Panc1 (cell line): ENCODE measurements at regions not wholly inside any gene's neighbourhood (a gene's known extent, or its start where the extent isn't known, plus 50 kb on each side); places are given as distances from the start of the nearest gene placed in this dataset.
"Not testable (repeated sequence)": the region's sequence is repeated elsewhere in the genome, so short reads cannot be mapped to it uniquely, and the experiment has no call there.

Experiments used
- ATAC-seq: fragments of 200-7000 bp; cut with Tn5 transposase; 2 replicates; pipeline ENCODE4 v1.9.1; 2020; ENCODE audit warnings: mild to moderate bottlenecking, moderate library complexity
- BruUV-seq: library from RNA; stranded (reverse); fragments of 400-500 nt; replicated peaks from 2 replicates; lab custom pipeline; 2021; lab: Mats Ljungman, UMichigan
- CTCF ChIA-PET: fragments of 300-600 bp; sonication (Branson Sonifier 250); formaldehyde crosslinking; loops from one replicate; lab custom pipeline; 2022; ENCODE audit warnings: antibody characterized with exemption; lab: Charles Lee
- POLR2A ChIA-PET: fragments of 300-600 bp; sonication (Branson Sonifier 250); formaldehyde crosslinking; loops from one replicate; lab custom pipeline; 2022; ENCODE audit warnings: antibody characterized with exemption; lab: Charles Lee
- DNase-seq: peaks from one replicate; pipeline ENCODE4 v3.0.0-alpha.2; 2010; ENCODE audit warnings: low read depth, low spot score
- H3K27ac ChIP-seq: 2 replicates; pipeline ENCODE4 v1.5.1; 2011; ENCODE audit warnings: mild to moderate bottlenecking, low read length, inconsistent platforms
- H3K27me3 ChIP-seq: fragments of 200-500 bp; sonication (Bioruptor generic); 2 replicates; pipeline ENCODE4 v1.6.0; 2014; ENCODE audit warnings: low read length, inconsistent platforms; ENCODE audit not compliant: control insufficient read depth, insufficient read depth
- H3K36me3 ChIP-seq: fragments of 200-500 bp; sonication (Bioruptor generic); 2 replicates; pipeline ENCODE4 v1.5.1; 2014; ENCODE audit warnings: inconsistent platforms, mild to moderate bottlenecking, low read length, moderate library complexity; ENCODE audit not compliant: control insufficient read depth, insufficient read depth
- H3K4me1 ChIP-seq: 2 replicates; pipeline ENCODE4 v1.5.1; 2011; ENCODE audit warnings: inconsistent platforms, mild to moderate bottlenecking, low read length, moderate library complexity; ENCODE audit not compliant: control insufficient read depth, insufficient read depth
- H3K4me3 ChIP-seq, 2 experiments: 2 replicates each; pipeline ENCODE4 v1.5.1; 2011 to 2012; ENCODE audit warnings: low read depth in 2 of 2, low read length in 2 of 2, mild to moderate bottlenecking in 2 of 2, inconsistent platforms in 1 of 2, moderate library complexity in 1 of 2
- H3K9me3 ChIP-seq: fragments of 200-500 bp; sonication (Bioruptor generic); 2 replicates; pipeline ENCODE4 v1.5.1; 2014; ENCODE audit warnings: low read depth, mild to moderate bottlenecking, inconsistent platforms, low read length, moderate library complexity; ENCODE audit not compliant: control insufficient read depth, insufficient read depth
- POLR2AphosphoS5 ChIP-seq: IDR thresholded peaks from 2 replicates; pipeline ENCODE4 v1.6.1; 2012; ENCODE audit warnings: mild to moderate bottlenecking, low read depth, low read length, moderate library complexity
- REST ChIP-seq, 2 experiments: IDR thresholded peaks; 2 replicates each; pipeline ENCODE4 v1.6.1; 2011 to 2012; ENCODE audit warnings: low read depth in 2 of 2, control low read depth in 1 of 2, low read length in 1 of 2, mild to moderate bottlenecking in 1 of 2, moderate library complexity in 1 of 2; ENCODE audit not compliant: insufficient read depth in 1 of 2
- SIN3A ChIP-seq: IDR thresholded peaks from 2 replicates; pipeline ENCODE4 v1.6.1; 2012; ENCODE audit warnings: low read depth, mild to moderate bottlenecking, low read length, moderate library complexity, borderline replicate concordance; ENCODE audit not compliant: insufficient read depth
- TCF7L2 ChIP-seq: IDR thresholded peaks from 2 replicates; pipeline ENCODE4 v1.6.1; 2011; ENCODE audit warnings: mild to moderate bottlenecking, low read depth, low read length, inconsistent platforms
- in situ Hi-C: cut with HindIII; loops from 2 replicates; pipeline ENCODE4 v1.10.0; 2016; ENCODE audit warnings: low sequenced_read_pairs, low pct_unique_long_range_greater_than_20kb
- intact Hi-C: fragments of 100-400 bp; cut with micrococcal nuclease; formaldehyde crosslinking; loops from one replicate; pipeline ENCODE4 v1.10.0; 2022; ENCODE audit not compliant: unreplicated experiment
- TF ChIP-seq, protein P1 (sequence below): fragments of 450-650 bp; IDR thresholded peaks from 2 replicates; pipeline ENCODE4 v1.5.1; 2017; ENCODE audit warnings: mild to moderate bottlenecking

- no peak for DNase-seq
- H3K27ac ChIP-seq = no peak overlapping the region
- in situ Hi-C loops = no loop called here
- CTCF ChIA-PET = no interaction called here
- intact Hi-C loops = no loop called here
- H3K4me1 ChIP-seq = no peaks in the 10 kb centered on the region
- no peak overlapping the region for H3K4me3 ChIP-seq
- H3K9me3 ChIP-seq = no peaks in the 10 kb centered on the region
- H3K27me3 ChIP-seq = no peaks in the 10 kb centered on the region
- POLR2A ChIA-PET = no interaction called here
- ATAC-seq = no peak
- BruUV-seq = no TSS peak
- no peaks in the 10 kb centered on the region for H3K36me3 ChIP-seq
- no peak for TF ChIP-seq SIN3A
- no peak for TF ChIP-seq TCF7L2
- TF ChIP-seq REST (IDR thresholded peaks at IDR 0.05; ENCODE audit: insufficient read depth in 1 of 2, low read depth in 2 of 2, low read length in 1 of 2) = no peak
- no peak for TF ChIP-seq POLR2AphosphoS5
- TF ChIP-seq, protein P1, sequence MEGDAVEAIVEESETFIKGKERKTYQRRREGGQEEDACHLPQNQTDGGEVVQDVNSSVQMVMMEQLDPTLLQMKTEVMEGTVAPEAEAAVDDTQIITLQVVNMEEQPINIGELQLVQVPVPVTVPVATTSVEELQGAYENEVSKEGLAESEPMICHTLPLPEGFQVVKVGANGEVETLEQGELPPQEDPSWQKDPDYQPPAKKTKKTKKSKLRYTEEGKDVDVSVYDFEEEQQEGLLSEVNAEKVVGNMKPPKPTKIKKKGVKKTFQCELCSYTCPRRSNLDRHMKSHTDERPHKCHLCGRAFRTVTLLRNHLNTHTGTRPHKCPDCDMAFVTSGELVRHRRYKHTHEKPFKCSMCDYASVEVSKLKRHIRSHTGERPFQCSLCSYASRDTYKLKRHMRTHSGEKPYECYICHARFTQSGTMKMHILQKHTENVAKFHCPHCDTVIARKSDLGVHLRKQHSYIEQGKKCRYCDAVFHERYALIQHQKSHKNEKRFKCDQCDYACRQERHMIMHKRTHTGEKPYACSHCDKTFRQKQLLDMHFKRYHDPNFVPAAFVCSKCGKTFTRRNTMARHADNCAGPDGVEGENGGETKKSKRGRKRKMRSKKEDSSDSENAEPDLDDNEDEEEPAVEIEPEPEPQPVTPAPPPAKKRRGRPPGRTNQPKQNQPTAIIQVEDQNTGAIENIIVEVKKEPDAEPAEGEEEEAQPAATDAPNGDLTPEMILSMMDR = no peak
These were observed 285.4 kb upstream of the HS6ST1 start for GRCh38 chr2:128604045-128604444.

- H3K36me3 ChIP-seq, intact Hi-C loops, H3K4me1 ChIP-seq, H3K4me3 ChIP-seq, H3K9me3 ChIP-seq, H3K27ac ChIP-seq, DNase-seq, in situ Hi-C loops, ATAC-seq, H3K27me3 ChIP-seq, CTCF ChIA-PET, BruUV-seq, POLR2A ChIA-PET: not testable (repeated sequence)
These were observed 285.9 kb upstream of the HS6ST1 start for GRCh38 chr2:128604581-128604980.

- TF ChIP-seq POLR2AphosphoS5 (no peak), TCF7L2 (no peak), SIN3A (no peak), REST (IDR thresholded peaks at IDR 0.05; ENCODE audit: insufficient read depth in 1 of 2, low read depth in 2 of 2, low read length in 1 of 2) (no peak)
- TF ChIP-seq, protein P1 = no peak
- ChIA-PET CTCF (no interaction called here), POLR2A (no interaction called here)
- H3K9me3 ChIP-seq = no peaks in the 10 kb centered on the region
- DNase-seq (no peak), ATAC-seq (no peak)
- no peak overlapping the region for H3K27ac ChIP-seq
- H3K36me3 ChIP-seq = no peaks in the 10 kb centered on the region
- intact Hi-C loops = no loop called here
- no peaks in the 10 kb centered on the region for H3K4me1 ChIP-seq
- H3K4me3 ChIP-seq = no peak overlapping the region
- no TSS peak for BruUV-seq
- H3K27me3 ChIP-seq = no peaks in the 10 kb centered on the region
- in situ Hi-C loops = no loop called here
These were observed 286.8 kb upstream of the HS6ST1 start for GRCh38 chr2:128605421-128605820.
